GM19328 (cell line): ENCODE measurements at regions not wholly inside any gene's neighbourhood (a gene's known extent, or its start where the extent isn't known, plus 50 kb on each side); places are given as distances from the start of the nearest gene placed in this dataset.
"Not testable (repeated sequence)": the region's sequence is repeated elsewhere in the genome, so short reads cannot be mapped to it uniquely, and the experiment has no call there.

ENCODE experiments used
- ATAC-seq: cut with Tn5 transposase; IDR thresholded peaks from one replicate; pipeline ENCODE4 v1.9.1; 2021; ENCODE audit warnings: mild to moderate bottlenecking, moderate library complexity; ENCODE audit not compliant: unreplicated experiment

- ATAC-seq: no peak
Observed at GRCh38 chr11:37843603-37844002, 1245.6 kb upstream of the RAG2 start.

- no peak for ATAC-seq
Observed at GRCh38 chr11:37841016-37841415, 1243.0 kb upstream of the RAG2 start.

DNA sequence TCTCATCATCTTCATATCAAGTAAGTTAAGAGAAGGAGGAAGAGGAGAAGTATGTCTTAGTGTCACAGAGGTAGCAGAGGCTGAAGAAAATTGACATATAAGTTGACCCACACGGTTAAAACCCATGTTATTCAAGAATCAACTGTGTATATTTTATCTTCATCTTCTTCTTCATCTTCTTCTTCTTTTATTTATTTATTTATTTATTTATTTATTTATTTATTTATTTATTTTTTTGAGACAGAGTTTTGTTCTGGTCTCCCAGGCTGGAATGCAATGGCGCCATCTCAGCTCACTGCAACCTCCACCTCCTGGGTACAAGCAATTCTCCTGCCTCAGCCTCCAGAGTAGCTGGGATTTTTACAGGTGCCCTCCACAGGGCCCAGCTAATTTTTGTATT, 1242.3 kb upstream of the RAG2 start:
- ATAC-seq: not testable (repeated sequence)

- no peak for ATAC-seq
Observed at GRCh38 chr11:37830529-37830928, 1232.5 kb upstream of the RAG2 start.

- no peak for ATAC-seq
Observed at GRCh38 chr11:37817727-37818270, 1219.8 kb upstream of the RAG2 start.

DNA sequence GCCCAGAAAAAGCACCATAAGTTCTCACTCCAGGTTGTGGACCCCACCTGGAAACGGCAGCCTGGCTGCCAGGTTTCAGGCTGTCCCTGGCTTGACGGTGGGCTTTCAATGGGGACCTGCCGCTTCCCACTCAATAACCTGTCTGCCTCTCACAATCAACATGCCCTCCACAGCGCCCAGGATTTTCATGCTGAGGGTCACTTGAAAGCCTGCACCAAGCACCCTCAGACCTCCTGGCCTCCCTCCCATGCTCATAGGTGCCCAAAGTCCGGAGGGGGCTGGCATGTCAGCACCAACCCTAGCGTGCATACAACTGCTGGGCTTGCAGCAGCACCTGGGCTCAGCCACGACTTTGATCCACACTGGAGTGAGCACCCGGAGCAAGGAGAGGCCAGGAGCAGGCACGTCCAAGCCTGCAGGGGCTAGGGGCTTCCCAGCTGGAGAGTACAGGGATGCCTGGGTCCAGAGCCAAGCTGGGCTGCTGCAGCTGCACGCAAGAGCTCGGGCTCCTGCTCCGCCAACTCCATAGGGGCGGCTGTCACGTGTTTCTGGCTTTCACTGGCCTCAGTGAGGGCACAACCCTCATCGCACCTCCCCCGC, 1214.3 kb upstream of the RAG2 start:
- ATAC-seq: no peak

GRCh38 chr11:37811349-37811748, 1213.3 kb upstream of the RAG2 start:
- no peak for ATAC-seq

DNA sequence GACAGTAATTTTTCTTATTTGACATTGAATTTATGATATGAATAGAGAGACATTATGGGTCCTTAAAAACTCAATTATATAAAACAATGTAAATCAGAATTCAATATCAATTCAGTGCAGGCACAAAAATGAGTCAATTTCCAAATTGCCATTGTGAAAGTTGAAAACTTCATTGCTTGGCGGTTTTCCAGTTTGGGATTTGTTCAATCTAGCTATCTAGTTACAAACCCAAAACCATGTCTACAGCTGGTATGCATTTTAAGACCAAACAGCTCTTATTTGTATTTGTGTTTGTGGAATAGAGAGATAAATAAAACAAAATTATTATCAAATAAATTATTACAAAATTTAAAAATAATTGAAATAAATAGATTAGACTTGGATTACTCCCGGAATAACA, 1206.6 kb upstream of the RAG2 start:
- ATAC-seq: no peak

DNA sequence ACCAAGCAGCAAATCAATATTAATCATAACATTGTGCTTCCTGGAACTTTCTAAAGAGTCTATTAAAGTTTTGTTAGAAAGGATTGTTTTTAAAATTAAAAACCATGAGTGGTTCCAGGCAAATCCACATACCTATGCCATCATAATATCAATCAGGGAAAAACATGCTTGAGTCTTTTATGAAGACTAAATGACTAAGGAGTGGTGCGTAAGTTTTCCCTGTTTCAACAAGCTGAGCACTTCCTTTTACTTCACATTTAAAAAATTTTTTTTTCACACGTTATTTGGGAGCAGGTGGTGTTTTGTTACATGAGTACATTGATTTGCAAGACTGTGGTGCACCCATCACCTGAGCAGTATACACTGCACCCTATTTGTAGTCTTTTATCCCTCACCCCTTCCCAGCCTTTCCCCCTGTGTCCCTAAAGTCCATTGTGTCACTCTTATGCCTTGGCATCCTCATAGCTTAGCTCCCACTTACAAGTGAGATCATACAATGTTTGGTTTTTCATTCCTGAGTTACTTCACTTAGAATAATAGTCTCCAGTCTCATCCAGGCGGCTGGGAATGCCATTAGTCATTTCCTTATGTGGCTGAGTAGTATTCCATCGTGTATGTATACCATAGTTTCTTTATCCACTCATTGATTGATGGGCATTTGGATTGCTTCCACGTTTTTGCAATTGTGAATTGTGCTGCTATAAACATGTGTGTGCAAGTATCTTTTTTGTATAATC, 1190.3 kb upstream of the RAG2 start:
- ATAC-seq: no peak

- ATAC-seq: no peak
Observed at GRCh38 chr11:37786214-37786755, 1188.2 kb upstream of the RAG2 start.

GRCh38 chr11:37774441-37774840, 1176.4 kb upstream of the RAG2 start:
- no peak for ATAC-seq

- ATAC-seq: no peak
Observed at GRCh38 chr11:37770145-37770544, 1172.1 kb upstream of the RAG2 start.

DNA sequence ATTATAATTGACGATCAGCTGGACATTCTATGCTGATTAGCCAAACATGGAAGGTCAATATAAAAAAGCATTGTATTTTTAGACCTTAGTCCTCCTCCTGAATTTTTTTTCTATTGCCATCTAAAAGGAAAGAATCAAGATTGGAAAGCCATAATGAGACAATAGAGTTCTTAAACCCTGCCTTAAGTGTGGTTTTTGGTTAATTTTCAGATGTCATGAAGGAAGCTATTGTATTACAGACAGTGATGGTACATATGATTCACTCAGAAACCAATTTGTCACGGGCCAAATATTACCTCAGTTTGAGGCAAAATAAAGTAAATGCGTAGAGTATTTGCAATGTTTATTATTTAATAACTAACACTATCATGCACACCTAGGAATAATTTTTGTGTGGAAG, 1164.0 kb upstream of the RAG2 start:
- no peak for ATAC-seq

- no peak for ATAC-seq
Observed at GRCh38 chr11:37755521-37755920, 1157.5 kb upstream of the RAG2 start.

DNA sequence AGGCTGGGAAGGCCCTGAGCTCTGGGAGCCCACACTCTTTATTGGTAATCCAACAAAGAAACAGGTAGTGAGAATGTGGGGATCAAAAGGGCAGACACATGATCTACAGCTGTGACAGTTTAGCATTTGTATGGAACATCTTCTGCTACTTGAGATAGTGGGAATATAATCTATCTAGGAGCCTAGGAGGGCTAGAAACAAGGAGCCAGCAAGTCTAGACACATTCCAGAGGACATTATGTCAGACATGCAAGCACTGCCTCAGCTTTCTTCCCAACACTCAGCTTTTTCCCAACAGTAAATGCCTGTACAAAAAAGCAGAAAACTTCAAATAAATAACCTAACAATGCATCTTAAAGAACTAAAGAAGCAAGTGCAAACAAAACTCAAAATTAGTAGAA, 1150.6 kb upstream of the RAG2 start:
- no peak for ATAC-seq

GRCh38 chr11:37747121-37747520, 1149.1 kb upstream of the RAG2 start:
- no peak for ATAC-seq

GRCh38 chr11:37727371-37727770, 1129.3 kb upstream of the RAG2 start:
- ATAC-seq: no peak

DNA sequence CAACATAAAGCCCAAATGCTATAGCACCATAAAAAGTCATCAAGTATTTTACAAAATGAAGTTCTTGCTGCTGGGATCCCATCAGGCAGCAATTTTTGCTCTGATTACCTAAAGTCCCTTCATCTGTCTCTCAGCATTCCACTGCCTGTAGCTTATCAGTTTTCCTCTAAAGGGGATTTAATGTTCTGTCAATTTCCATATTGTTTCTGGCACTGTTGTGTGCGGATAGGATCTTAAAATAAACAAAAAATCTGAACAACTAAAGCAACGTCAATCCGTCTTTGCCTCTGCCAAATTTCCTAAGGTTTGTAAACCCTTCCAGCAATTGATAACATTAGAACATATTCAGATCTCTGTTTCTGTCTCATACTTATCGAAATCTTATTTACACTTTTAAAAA, 1126.3 kb upstream of the RAG2 start:
- no peak for ATAC-seq

- no peak for ATAC-seq
Observed at GRCh38 chr11:37721485-37721884, 1123.4 kb upstream of the RAG2 start.

DNA sequence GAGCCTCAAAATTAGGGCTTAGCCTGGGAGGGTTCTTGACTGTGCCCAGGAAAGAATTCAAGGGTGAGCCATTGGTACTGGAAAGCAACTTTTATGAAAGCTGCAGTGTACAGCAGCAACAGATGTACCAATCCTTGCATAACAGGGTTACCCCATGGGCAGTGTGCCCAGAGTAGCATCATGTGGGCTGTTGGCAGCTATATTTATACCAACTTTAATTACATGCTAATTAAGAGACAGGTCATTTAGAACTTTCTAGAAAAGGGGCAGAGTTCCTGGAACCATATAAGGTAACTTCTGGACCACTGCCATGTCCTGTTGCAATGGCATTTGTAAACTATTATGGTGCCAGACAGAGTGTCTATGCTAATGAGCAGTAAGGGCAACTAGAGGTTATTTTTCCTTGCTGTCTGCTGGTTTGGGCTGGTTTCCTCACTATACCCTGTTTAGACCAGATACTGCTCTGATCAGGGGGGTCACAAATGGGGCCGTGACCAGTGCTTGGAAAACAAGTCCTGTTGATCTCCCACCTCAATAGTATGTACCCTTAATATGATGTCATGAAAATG, 1120.5 kb upstream of the RAG2 start:
- ATAC-seq: no peak

DNA sequence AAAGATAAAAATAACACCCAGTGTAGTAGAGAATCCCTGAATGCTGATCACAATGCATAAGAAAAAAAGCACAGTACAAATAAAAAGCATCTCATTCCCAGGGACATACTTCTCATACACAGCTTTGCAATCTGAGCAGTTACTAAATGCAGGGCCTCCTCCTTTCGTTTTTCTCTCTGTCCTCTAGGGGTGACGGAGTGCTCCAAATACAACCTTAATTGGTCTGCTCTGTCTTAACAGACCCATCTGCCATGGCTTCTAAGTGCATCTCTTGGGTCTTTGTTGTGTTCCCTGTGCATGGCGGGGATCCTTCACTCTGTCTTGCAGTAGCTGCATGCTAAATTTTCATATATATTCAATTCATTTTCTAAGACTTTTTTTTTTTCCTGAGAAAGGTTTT, 1114.2 kb upstream of the RAG2 start:
- ATAC-seq: no peak

GRCh38 chr11:37710031-37710430, 1112.0 kb upstream of the RAG2 start:
- ATAC-seq: no peak
